Fibroblast of peridontal ligament (primary cell): ENCODE measurements at regions not wholly inside any gene's neighbourhood (a gene's known extent, or its start where the extent isn't known, plus 50 kb on each side); places are given as distances from the start of the nearest gene placed in this dataset.
A peak's percentile ranks its signal among the peaks of the same experiment; 100 is the strongest.
"Not testable (repeated sequence)": the region's sequence is repeated elsewhere in the genome, so short reads cannot be mapped to it uniquely, and the experiment has no call there.

ENCODE experiments used
- DNase-seq: peaks from one replicate; pipeline ENCODE4 v3.0.0-alpha.2; 2010; ENCODE audit errors: extremely low read depth

DNA sequence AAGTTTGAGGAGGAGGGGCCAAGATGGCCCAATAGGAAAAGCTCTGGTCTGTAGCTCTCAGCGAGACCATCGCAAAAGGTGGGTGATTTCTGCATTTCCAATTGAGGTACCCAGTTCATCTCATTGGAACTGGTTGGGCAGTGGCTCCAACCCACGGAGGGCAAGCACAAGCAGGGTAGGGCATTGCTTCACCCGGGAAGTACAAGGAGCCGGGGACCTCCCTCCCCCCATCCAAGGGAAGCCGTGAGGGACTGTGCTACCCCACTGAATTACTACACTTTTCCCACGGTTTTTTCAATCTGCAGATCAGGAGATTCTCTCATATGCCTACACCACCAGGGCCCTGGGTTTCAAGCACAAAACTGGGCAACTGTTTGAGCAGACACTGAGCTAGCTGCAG is 58.0 kb upstream of the EFCAB3 start:
- DNase-seq, result no peak

DNA sequence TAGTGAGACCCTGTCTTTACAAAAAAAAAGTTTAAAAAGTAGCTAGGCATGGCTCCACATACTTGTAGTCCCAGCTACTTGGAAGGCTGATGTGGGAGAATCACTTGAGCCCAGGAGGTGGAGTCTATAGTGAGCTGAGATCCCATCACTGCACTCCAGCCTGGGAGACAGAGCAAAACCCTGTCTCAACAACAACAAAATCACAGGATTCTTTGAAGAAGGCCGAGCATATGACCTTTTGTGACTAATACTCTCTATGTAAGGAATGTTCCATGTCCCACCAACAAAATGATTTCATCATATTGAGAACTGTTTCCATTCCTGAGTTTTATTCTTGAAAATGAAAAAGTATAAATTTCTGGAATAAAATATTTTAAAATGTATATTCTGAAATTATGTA is 58.9 kb upstream of the EFCAB3 start:
- DNase-seq, result peak; percentile 2

DNA sequence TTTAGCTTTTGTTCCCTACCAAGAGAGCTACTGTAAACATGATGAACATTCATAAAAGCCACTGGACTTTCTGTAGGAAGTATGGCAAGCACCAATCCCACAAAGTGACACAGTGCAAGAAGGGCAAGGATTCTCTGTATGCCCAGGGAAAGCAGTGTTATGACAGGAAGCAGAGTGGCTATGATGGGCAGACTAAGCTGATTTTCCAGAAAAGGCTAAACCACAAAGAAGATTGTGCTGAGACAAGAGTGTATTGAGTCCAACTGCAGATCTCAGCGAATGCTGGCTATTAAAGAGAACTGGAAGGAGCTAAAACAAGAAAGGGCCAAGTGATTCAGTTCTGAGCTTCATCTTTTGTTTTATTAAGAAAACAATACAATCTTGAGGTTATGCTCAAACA is 60.5 kb upstream of the EFCAB3 start:
- DNase-seq, result no peak

DNA sequence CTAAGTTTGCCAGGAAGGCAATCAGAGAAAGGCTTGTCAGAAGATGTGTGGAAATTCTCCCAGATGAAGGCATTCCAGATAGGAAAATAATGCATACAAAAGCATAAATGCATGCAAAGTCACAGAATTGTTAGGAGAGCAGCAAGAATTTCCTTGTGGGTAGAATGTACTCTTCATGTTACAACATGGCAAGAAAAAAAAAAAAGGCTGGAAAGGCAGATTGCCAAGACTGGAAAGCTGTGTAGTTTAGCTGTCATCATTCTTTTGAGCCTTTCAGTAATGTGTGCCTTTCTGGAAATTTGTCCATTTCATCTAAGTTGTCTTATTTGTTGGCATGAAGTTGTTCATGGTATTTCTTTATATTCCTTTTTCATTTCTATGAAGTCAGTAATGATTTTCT is 71.0 kb upstream of the EFCAB3 start:
- DNase-seq, result no peak

DNA sequence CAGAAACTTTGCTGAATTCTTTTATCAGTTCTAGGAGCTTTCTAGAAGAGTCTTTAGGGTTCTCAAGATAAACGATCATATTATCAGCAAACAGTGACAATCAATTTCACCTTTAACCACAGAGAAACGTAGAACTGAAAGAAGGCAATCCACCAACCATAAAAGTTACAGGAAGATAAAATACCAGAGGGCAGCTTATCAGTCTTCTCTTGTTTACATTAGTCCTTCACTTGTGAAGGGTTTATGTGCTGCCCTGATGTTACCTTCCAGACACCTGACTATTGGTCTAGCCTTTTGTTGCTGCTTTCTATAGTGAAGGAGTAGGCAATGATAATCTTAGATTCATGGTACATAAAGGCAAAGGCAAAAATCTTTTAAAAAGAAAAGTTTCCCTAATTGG is 73.2 kb upstream of the EFCAB3 start:
- DNase-seq, result no peak

DNA sequence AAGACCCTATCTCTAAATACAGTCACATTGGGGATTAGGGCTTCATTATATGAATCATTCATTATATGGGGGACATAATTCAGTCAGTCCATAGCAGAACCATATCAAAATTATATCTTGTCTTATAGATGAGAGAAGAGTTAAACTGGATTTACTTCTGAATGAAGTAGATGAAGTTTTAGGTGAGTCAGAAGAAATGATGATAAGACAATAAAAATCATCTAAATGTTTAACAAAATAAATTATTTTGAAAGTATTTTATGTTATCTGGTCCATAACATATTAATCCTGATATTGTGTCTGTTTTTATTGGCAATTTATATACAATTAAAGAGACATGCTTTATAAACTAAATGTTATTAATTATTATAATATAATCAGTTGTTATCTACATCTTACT is 76.9 kb upstream of the EFCAB3 start:
- no peak for DNase-seq

DNA sequence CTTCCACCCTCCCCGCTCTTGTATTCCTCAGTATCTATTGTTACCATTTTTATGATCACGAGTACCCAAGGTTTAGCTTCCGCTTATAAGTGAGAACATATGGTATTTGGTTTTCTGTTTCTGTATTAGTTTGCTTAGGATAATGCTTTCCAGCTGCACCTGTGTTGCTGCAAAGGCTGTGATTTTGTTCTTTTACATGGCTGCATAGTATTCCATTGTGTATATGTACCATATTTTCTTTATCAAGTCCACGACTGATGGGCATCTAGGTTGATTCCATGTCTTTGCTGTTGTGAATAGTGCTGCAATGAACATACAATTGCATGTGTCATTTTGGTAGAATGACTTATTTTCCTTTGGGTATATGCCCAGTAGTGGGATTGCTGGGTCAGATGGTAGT is 79.7 kb upstream of the EFCAB3 start:
- no peak for DNase-seq

DNA sequence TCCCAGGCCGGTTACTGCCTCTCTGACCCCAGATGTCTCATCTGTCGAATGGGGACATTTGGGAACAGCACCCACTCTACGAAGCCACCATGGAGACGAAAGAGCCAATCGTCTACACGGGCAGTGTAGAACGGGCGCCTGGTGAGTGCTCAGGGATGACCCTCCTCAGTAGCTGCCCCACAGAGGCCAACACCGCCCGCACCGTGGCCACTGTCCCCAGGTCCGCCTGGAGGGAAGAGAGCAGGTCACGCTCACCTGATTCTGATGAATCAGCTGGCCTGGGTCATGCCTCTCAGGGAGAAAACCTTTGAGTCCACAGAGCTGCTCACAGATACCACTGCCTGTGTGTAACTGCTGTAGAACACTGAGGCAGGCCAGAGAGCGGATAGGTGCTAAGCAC is 105.1 kb upstream of the EFCAB3 start:
- DNase-seq, result not testable (repeated sequence)

DNA sequence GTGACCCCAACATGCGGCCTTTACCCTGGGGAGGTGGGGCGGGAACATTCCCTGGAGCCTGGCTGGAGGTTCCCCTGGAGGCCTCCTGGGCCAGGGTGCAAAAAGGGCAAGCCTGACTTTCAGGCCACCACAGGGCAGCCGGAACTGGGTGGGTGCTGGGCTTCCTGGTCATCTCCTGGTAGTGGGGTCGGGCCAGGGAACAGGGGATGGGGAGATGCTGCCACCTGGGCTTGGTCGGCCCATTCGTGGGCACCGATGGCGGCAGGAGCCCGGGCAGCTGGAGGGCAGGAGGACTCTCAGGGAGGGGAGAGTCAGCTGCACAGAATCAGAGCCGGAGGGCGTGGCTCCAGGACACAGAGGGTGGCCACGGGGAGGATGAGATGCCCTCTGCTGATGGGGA is 112.0 kb upstream of the EFCAB3 start:
- not testable (repeated sequence) for DNase-seq

DNA sequence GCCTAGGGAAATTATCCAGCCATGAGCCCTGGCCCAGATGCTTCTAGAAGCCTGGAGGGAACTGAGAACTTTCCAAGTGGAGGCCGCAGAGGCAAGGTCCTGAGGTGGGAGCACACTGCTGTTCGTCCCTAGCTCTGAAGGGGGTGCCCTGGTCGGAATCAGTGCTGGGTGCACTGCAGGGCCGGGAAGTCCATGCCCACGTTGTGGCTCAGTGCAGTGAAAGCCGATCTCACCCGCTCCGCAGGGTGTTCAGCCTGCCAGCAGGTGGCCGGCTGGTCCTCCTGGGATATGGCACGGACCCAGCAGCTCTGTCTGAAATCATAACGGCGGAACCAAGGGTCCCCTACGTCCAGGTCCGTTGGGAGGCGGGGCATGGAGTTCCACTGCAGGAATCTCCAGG is 115.4 kb upstream of the EFCAB3 start:
- not testable (repeated sequence) for DNase-seq

DNA sequence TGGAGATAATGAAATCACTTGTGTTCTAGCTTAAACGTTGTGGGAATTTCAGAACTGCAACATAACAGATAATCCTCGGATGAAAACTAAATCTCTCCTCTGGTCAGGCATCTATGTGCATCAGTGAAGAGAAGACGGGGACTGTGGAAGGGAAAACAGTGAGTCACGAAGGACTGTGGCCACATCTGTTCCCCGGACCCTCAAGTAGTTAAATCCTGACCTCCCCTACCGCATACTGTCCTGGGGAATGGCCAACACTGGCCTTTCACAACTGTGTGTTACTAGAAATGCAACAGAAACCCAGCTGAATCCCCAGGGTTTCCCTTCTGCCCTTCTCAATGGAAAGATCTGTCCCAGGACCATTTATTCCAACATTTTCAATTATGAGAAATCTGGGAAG is 124.6 kb upstream of the EFCAB3 start:
- DNase-seq, result not testable (repeated sequence)

DNA sequence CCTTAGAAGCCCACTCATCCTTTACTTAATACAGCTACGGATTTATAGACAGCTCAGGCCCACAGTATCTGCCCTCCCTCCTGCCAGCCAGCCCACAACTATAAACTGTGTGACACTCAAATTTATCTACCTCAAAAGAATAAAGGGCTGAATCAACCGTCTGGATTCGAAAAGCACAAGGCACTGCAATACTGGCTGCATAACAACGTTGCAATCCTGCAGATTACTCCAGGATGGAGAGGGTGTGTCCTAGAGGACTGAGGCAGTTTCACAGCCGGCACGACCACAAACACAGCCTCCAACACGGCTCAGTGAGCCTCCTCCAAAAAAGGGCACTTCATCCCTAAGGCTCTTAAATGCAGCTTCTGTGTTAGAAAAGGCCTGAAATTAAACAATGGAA is 138.3 kb upstream of the EFCAB3 start:
- peak; percentile 3 for DNase-seq

DNA sequence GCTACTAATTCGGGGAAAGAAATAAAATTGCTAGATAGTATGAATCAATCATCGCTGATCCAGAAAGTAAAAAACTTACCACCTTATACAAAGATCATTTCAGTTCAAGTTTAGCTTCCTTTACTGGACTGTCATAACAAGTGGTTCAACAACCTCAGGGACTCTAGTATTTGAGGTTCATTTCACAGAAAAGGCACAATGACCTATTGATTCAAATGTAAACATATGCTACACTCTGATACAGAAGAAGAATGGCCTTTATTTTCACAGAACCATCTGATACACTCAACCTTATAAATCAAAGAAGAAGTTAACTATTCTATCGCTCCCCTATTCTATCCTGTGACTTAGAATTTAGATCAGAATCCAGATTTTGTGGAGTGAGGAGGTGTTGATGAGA is 140.8 kb upstream of the EFCAB3 start:
- not testable (repeated sequence) for DNase-seq

DNA sequence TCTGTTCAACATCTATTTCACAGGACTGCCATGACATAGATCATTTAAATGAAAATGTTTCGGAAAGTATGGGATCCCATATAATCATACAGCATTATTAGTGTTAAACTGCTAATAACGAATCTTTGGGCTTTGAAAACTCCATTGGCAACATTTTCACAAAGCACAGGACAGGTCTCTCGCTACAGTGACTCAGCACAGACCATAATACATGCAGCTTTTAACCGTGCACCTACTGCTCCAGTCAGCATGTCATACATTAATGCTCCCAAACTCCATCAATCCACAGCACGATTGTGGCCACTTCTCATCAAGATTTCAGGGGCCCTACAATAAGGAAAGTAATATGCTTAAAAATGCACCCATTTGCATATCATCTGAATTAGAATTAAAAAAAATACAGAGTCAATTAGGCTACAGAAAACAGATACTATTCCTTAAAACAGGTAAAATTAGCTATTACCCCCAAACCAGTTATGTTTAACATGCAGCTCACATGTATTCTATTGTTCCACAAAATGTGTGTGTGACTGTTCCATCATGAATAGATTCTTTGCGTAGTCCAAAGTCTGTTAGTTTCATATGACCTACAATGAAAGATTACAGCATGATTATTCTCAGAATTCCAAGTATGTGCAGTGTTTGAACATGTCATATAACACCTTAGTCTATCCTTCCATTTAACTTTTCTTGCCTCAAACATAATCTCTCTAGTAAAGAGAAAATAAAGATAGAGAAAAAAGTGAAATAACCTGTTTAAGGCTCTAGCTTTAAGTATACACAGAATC is 141.6 kb upstream of the EFCAB3 start:
- DNase-seq, result not testable (repeated sequence)

DNA sequence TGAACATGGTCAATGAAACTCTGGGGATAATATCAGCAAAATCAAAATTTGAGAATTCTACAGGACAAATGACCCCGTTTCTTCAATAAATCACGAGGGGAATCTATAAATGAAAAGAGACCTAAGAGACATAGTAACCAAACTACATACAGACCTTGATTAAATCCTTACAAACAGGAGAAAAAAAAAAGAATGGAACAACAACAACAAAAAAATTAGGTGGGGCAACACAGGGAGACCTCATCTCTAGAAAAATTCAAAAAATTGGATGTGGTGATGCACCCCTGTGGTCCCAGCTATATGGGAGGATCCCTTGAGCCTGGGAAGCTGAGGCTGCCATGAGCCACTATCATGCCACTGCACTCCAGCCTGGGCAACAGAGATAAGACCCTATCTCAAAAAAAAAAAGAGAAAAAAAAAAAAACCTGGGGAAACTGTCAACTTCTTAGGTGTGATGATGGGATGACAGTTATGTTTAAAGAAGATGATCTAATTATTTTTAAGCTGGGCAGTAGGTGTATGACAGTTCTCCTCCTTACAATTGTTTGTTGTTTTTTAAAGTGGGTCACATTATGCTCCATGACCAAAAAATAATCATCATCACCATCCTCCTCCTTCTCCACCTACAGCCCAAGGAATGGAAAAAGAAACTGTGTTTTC is 146.4 kb upstream of the EFCAB3 start:
- not testable (repeated sequence) for DNase-seq

DNA sequence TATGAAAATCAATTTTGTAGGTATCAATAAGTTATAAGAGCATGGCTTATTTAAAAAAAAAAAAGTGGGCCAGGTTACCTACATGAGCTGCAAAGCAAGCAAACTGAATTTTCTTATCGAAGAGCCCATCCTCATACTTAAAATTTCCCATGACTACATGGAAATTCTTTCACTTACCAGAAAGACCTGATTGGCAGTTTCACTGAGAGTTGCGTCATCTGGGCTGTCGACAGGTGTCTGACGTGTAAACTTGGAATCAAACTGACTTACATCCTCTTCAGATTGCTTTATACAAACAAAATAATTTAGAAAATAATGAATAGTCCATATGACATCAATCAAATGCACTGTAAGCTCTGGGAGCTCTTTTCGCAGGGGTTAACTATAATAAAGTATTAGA is 149.1 kb upstream of the EFCAB3 start:
- not testable (repeated sequence) for DNase-seq

DNA sequence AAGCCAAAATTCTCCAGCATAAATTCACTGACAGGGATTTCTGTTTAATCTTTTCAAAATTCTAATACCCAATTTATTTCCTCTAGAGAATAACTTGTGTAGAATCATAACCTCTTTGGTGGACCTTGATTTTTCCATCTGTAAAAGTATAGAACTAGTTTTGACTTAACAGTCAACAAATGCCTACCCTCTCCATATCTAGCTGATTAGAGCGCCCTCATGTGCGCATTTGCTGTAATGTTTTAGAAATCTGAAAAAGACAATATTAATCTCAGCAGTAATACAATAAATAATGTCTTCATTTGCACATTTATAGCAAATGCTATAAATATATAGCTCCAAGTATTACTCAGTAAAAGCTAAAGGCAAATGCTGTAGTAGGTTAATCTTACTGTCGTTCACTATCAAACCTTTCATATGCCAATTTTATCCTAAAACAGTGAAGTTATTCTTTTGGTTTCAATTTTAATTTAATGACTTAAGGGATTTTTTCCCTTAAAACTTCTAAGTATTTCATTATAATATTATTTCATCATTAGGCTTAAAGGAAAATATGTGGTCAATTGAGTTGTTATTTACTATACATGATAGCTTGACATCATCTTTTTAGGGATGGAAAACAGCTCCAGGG is 153.6 kb upstream of the EFCAB3 start:
- peak; percentile 2 for DNase-seq

DNA sequence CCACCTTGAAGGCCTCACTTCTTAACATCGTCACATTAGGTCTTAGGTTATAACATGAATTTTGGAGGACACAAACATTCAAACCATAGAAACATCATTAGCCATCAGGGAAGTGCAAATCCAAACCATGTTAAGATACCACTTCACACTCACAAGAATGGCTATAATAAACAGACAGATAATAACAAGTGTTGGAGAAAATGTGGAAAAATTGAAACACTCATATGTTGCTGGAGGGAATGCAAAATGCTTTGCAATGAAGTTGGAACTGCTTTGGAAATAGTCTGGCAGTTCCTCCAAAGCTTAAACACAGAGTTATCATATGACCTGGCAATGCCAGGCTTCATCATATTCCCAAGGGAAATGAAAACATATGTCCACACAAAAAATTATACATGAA is 156.8 kb upstream of the EFCAB3 start:
- DNase-seq, result not testable (repeated sequence)

DNA sequence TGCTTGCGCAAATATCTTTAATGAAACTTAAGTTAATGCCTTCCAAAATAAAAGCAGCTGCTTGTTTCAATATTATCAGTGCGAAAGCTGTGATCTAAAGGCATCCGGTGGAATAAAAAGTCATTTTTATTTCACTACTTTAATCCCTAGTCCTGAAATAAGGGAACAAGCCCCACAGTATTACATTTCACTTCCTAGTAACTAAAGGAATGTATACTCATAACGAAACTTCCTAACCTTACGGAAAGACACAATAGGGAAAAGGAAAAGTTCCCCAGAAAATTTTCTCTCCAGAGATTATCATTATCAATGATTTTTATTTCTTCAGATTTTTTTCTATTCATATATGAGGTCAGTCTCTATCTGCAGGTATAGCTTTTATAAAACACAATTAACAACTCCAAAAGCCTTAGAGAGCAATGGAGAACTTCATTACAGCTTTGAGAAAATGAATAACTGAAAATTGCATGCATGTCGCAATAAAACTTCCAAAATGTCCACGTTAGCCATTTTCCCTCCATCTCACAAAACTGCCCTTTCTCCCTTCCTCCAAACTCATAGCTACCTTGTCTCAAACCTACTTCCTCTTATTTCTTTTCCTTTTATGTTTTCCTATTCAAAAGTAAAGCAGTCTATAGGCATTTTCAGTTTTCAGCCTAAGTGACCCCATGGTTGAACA is 154.3 kb upstream of the MED13 start:
- DNase-seq, result no peak

DNA sequence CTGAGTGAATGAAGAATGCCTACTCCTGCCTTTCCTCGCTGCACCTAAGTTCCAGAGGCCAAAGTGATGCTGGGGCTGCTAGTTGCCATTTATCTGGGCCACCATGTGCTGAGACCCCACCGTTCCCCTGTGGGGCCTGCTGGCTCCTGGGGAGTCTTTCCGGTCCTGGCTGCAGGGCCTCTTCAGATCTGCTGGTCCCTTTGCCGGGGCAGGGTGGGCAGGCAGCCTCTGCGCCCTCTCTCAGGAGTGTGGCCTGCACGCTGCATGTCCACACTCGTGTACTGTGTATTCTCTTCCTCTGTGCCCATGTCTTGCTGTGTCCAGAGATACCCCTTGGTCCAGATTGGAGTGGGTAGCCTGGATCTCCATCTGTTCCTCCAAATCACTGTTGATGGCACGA is 151.8 kb upstream of the MED13 start:
- DNase-seq, result no peak

DNA sequence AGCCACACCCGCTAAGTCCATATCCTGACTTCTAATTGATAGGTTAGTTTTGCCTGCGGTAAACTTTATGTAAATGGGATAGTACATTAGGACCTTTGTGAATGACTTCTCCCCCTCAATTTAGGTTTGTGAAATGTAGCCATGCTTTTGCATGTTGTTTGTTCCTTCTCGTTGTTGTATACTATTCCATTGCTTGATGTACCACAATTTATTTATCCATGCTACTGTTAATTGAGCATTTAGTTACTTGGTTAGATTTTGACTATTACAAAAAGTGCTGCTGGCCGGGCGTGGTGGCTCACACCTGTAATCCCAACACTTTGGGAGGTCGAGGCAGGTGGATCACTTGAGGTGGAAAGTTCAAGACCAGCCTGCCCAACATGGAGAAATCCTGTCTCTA is 150.8 kb upstream of the MED13 start:
- DNase-seq, result not testable (repeated sequence)

DNA sequence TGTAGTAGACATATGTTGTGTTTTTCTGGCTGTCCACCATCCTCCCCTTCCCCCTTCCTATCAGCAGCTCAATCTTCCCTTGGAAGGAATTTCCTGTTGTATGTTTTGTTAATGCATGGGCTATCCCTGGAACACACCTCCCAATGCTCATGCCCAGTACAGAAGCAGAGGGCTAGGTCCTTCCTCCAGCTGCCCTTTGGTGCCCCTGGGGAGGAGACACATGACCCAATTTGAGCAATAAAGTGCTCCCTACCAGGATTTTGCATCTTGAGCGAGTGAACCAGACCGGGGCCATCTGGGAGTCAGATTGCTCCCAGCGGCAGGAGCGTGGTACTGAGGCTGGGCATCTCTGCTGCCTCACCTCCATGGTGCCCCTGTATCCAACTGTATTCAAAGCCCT is 141.5 kb upstream of the MED13 start:
- no peak for DNase-seq
